BLaER1 (cell line): ENCODE measurements at regions not wholly inside any gene's neighbourhood (a gene's known extent, or its start where the extent isn't known, plus 50 kb on each side); places are given as distances from the start of the nearest gene placed in this dataset.
A peak's percentile ranks its signal among the peaks of the same experiment; 100 is the strongest.
"Not testable (repeated sequence)": the region's sequence is repeated elsewhere in the genome, so short reads cannot be mapped to it uniquely, and the experiment has no call there.

Experiments
- H3K27ac ChIP-seq: shearing (Covaris generic); formaldehyde crosslinking; 2 replicates; pipeline ENCODE4 v1.8.1; 2022
- H3K27me3 ChIP-seq: shearing (Covaris generic); formaldehyde crosslinking; 2 replicates; pipeline ENCODE4 v1.8.1; 2022
- H3K36me3 ChIP-seq: shearing (Covaris generic); formaldehyde crosslinking; 2 replicates; pipeline ENCODE4 v1.8.1; 2022
- H3K4me1 ChIP-seq: shearing (Covaris generic); formaldehyde crosslinking; 2 replicates; pipeline ENCODE4 v1.8.1; 2022
- H3K4me2 ChIP-seq: shearing (Covaris generic); formaldehyde crosslinking; 2 replicates; pipeline ENCODE4 v1.8.1; 2022
- H3K4me3 ChIP-seq: shearing (Covaris generic); formaldehyde crosslinking; 2 replicates; pipeline ENCODE4 v1.8.1; 2022
- H3K9ac ChIP-seq: shearing (Covaris generic); formaldehyde crosslinking; 2 replicates; pipeline ENCODE4 v1.8.1; 2022
- H3K9me3 ChIP-seq: shearing (Covaris generic); formaldehyde crosslinking; 2 replicates; pipeline ENCODE4 v1.8.1; 2022
- H4K20me1 ChIP-seq: shearing (Covaris generic); formaldehyde crosslinking; 2 replicates; pipeline ENCODE4 v1.8.1; 2022
- Cebpa-rat ChIP-seq: shearing (Covaris generic); IDR thresholded peaks from 2 replicates; pipeline ENCODE4 v1.8.1; 2022

DNA sequence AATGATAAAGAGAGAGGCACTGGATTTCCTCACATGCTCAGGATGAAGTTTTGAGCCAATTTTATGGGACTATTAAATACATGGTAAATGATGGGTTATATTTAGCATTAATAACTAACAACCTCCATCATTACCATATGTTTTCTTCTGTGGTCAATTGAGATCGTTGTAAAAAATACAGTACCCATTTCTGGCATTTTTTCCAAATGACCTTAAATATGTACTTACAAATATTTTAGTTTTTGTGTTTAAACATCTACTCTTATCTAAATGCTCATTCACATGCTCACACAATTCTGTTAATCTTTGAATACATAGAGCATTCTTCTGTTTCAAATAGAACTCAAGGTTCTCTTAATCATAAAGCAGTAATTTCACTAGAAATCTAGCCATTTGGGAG lies 330.0 kb upstream of the BRINP3 start:
- TF ChIP-seq Cebpa-rat, result no peak
- no peaks in the 10 kb centered on the region for H3K36me3 ChIP-seq
- no peaks in the 10 kb centered on the region for H3K4me1 ChIP-seq
- no peaks in the 10 kb centered on the region for H3K27me3 ChIP-seq
- no peak overlapping the region for H3K4me3 ChIP-seq
- H4K20me1 ChIP-seq, result no peaks in the 10 kb centered on the region
- no peaks in the 10 kb centered on the region for H3K9me3 ChIP-seq
- H3K9ac ChIP-seq, result no peak overlapping the region
- no peak overlapping the region for H3K4me2 ChIP-seq
- no peak overlapping the region for H3K27ac ChIP-seq

DNA sequence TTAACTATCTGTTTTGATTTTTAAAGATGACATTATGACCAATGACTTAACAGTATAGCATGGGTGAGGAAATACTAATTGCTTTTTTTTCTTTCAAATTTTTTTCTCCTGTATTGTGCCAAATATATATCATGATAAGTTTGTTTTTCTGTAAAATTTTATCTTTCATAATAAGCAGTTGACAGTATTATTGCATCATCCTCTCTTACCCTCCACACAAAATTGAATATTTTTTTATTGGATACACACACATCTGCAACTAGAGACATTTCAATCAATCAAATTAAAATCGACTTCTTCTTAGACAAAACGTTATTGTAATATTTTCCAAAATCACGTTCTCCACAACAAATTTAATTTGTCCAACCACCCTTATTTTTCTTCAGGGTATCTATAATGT lies 330.4 kb upstream of the BRINP3 start:
- H3K4me3 ChIP-seq, result no peak overlapping the region
- no peak overlapping the region for H3K9ac ChIP-seq
- H3K36me3 ChIP-seq, result no peaks in the 10 kb centered on the region

DNA sequence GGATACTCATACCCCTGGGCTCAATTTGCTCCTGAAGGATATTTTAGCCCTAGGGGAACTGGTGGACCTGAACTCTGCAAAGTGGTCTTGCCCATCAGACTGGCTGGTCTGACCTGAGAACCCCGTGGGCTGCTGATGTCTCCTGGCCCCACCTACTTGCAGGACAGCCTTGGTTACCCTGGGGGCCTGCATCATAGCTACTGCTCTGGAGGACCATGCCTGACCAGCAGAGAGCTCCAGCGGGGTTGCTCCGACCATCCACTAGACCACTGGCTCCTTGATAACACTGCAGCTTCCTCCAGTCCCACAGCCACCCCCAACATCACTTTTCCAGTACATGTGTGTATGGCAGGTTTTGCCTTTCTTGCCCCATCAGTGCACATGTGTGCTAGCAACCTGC lies 331.6 kb upstream of the BRINP3 start:
- H3K36me3 ChIP-seq, result no peaks in the 10 kb centered on the region
- H3K27ac ChIP-seq, result no peak overlapping the region
- H3K9ac ChIP-seq, result no peak overlapping the region
- H3K4me3 ChIP-seq, result no peak overlapping the region
- H3K27me3 ChIP-seq, result no peaks in the 10 kb centered on the region
- TF ChIP-seq Cebpa-rat, result no peak
- H4K20me1 ChIP-seq, result no peaks in the 10 kb centered on the region
- no peak overlapping the region for H3K4me2 ChIP-seq
- no peaks in the 10 kb centered on the region for H3K4me1 ChIP-seq
- H3K9me3 ChIP-seq, result no peaks in the 10 kb centered on the region

More for the DNA sequence above, 330.4 kb upstream of the BRINP3 start:
- TF ChIP-seq Cebpa-rat, result no peak
- Histone ChIP-seq H3K27me3 (no peaks in the 10 kb centered on the region), H3K4me1 (no peaks in the 10 kb centered on the region), H4K20me1 (no peaks in the 10 kb centered on the region), H3K27ac (no peak overlapping the region), H3K9me3 (no peaks in the 10 kb centered on the region), H3K4me2 (no peak overlapping the region)

DNA sequence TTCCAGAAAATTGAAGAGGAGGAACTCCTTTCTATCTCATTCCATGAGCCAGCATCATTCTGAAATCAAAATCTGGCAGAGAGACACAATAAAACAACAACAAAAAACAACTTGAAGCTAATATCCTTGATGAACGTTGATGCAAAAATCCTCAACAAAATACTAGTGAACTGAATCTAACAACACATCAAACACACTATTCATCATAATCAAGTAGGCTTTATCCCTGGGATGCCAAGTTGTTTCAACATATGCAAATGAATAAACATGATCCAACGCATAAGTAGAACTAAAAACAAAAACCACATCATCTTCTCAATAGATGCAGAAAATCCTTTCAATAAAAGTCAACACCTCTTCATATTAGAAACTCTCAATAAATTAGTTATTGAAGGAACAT lies 335.3 kb upstream of the BRINP3 start:
- Histone ChIP-seq H3K4me1 (no peaks in the 10 kb centered on the region), H4K20me1 (no peaks in the 10 kb centered on the region), H3K36me3 (no peaks in the 10 kb centered on the region), H3K9me3 (no peaks in the 10 kb centered on the region), H3K4me2 (no peak overlapping the region), H3K4me3 (no peak overlapping the region), H3K27ac (no peak overlapping the region), H3K9ac (no peak overlapping the region), H3K27me3 (no peaks in the 10 kb centered on the region)
- no peak for TF ChIP-seq Cebpa-rat

DNA sequence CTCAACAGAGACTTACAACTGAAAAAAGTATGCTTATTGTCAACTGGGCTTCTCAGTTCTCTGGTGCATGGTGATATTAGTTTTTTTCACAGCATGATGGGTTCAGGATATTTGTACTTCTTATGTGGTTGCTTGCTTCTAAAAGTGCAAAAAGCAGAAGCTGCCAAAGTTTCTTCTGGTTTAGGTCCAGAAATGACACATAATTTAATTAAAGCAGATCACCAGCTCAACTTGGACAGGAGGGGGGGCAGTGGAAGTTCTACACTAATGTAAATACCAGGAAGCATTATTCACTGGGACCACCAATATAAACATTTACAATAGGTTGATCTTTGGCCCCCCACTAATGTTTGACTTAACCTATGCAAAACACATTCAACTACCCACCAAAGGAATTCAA lies 354.8 kb upstream of the BRINP3 start:
- Histone ChIP-seq H3K4me2 (no peak overlapping the region), H3K9ac (no peak overlapping the region), H3K4me3 (no peak overlapping the region), H3K27me3 (no peaks in the 10 kb centered on the region), H3K4me1 (no peaks in the 10 kb centered on the region), H3K36me3 (no peaks in the 10 kb centered on the region), H4K20me1 (no peaks in the 10 kb centered on the region), H3K27ac (no peak overlapping the region), H3K9me3 (no peaks in the 10 kb centered on the region)
- TF ChIP-seq Cebpa-rat, result no peak

DNA sequence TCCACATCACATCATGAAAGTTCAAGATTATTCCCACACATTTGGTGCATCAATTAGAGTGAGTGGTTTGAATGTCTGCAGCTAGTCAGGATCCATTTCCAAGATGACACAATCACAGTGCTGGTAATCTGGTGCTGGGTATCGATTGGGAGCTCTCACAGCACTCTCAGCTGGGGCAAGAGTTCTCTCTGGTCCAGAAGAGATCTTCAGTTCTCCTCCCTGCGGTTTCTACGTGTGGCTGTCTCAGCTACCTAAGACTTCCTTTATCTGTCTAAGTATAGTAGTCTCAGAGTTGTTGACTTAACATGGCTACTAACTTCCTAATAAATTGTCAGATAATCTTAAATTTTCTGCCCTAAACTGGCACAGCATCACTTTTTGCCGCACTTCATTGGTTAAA lies 358.0 kb upstream of the BRINP3 start:
- no peak overlapping the region for H3K27ac ChIP-seq
- no peaks in the 10 kb centered on the region for H3K9me3 ChIP-seq
- H3K4me3 ChIP-seq, result no peak overlapping the region
- no peak overlapping the region for H3K4me2 ChIP-seq
- no peaks in the 10 kb centered on the region for H3K4me1 ChIP-seq
- no peak for TF ChIP-seq Cebpa-rat
- no peaks in the 10 kb centered on the region for H4K20me1 ChIP-seq
- H3K9ac ChIP-seq, result no peak overlapping the region
- no peaks in the 10 kb centered on the region for H3K27me3 ChIP-seq
- H3K36me3 ChIP-seq, result no peaks in the 10 kb centered on the region

DNA sequence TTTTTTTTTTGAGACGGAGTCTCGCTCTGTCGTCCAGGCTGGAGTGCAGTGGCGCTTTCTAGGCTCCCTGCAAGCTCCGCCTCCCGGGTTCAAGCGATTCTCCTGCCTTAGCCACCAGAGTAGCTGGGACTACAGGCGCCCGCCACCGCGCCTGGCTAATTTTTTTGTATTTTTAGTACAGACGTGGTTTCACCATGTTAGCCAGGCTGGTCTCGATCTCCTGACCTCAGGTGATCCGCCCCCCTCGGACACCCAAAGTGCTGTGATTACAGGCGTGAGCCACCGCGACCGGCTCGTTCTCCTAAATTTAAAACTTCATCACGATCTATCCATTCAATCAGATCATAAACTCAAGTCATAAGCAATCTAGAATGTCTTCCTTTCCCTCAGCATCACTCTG lies 359.5 kb upstream of the BRINP3 start:
- not testable (repeated sequence) for H3K4me2 ChIP-seq, H3K9ac ChIP-seq, H3K27ac ChIP-seq, H3K9me3 ChIP-seq, H3K4me3 ChIP-seq, H3K27me3 ChIP-seq, H3K36me3 ChIP-seq, H4K20me1 ChIP-seq, H3K4me1 ChIP-seq

DNA sequence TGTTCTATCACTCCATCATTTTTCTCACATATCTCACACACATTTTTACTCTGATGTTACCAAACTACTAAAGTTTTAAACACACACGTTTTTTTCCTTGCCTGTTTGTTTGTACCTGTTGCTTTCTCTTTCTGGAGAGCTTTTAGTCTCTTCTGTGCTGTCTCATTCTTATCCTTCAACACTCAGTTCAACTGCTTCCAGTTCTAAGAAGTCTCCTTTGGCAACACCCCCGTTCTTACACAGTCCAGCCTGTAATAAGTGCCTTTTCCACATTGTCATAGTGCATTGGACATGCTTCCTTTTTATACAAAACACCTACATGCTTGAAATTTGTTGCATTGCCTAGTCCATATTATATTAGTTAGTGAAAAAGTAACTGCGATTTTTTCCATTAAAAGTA lies 360.2 kb upstream of the BRINP3 start:
- Histone ChIP-seq H3K4me2 (no peak overlapping the region), H3K4me3 (no peak overlapping the region)
- no peak for TF ChIP-seq Cebpa-rat

DNA sequence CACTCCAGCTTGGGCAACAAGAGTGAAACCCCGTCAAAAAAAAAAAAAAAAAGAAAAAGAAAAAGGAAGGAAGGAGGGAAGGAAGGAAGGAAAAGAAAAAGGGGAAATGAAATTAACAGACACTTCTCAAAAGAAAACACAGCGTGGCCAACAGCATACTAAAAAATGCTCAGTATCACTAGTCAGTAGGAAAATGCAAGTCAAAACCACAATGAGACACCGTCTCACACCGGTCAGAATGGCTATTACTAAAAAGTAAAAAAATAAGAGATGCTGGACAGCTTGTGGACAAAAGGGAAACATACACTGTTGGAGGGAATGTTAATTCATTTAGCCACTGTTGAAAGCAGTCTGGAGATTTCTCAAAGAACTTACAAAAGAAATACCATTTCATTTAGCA lies 369.5 kb upstream of the BRINP3 start:
- Histone ChIP-seq H3K4me3 (no peak overlapping the region), H4K20me1 (no peaks in the 10 kb centered on the region), H3K27ac (no peak overlapping the region), H3K4me1 (peaks cover 7% of the 10 kb centered on the region), H3K36me3 (no peaks in the 10 kb centered on the region), H3K9ac (no peak overlapping the region), H3K27me3 (no peaks in the 10 kb centered on the region), H3K4me2 (peak overlapping the region; percentile 1; the same call in 1 of the 2 replicates), H3K9me3 (no peaks in the 10 kb centered on the region)
- no peak for TF ChIP-seq Cebpa-rat

More for the DNA sequence above, 360.2 kb upstream of the BRINP3 start:
- no peaks in the 10 kb centered on the region for H3K4me1 ChIP-seq
- no peak overlapping the region for H3K27ac ChIP-seq
- H4K20me1 ChIP-seq, result no peaks in the 10 kb centered on the region
- no peaks in the 10 kb centered on the region for H3K36me3 ChIP-seq
- no peaks in the 10 kb centered on the region for H3K27me3 ChIP-seq
- H3K9me3 ChIP-seq, result no peaks in the 10 kb centered on the region
- H3K9ac ChIP-seq, result no peak overlapping the region

DNA sequence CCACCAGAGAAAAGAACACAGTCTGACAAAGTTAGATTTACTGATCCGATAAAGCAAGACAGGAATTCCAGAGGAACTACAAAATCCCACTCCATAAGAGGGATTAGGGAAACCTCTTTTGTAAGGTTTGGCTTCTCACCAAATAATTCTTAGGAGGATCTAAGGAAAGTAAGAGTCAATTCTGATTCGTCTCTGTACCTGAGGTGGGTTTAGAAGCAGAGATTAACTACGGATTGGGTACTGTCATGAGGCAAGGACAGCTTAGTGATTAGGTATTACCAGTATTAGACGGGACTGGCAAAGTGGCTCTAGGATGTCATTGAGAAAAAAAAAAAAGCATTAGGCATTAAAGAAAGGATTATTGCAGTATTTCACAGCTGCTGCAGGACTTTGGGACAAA lies 371.7 kb upstream of the BRINP3 start:
- Histone ChIP-seq H3K27me3 (no peaks in the 10 kb centered on the region), H3K9ac (no peak overlapping the region), H3K4me1 (peaks cover 7% of the 10 kb centered on the region), H3K4me2 (no peak overlapping the region), H3K36me3 (no peaks in the 10 kb centered on the region), H4K20me1 (no peaks in the 10 kb centered on the region), H3K27ac (no peak overlapping the region), H3K4me3 (no peak overlapping the region), H3K9me3 (no peaks in the 10 kb centered on the region)
- no peak for TF ChIP-seq Cebpa-rat

DNA sequence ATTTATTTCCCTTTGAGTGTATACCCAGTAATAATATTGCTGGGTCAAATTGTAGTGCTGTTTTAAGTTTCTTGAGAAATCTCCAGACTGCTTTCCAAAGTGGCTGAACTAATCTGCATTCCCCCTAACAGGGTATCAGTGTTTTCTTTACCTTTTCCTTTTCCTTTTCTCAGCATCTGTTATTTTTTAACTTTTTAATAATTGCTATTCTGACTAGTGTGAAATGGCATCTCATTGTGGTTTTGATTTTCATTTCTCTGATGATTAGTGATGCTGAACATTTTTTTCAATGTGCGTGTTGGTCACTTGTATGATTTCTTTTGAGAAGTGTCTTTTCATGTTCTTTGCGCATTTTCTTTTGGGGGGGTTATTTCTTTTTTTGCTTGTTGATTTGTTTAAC lies 374.9 kb upstream of the BRINP3 start:
- H3K4me1 ChIP-seq, result no peaks in the 10 kb centered on the region
- H3K27ac ChIP-seq, result no peak overlapping the region
- H4K20me1 ChIP-seq, result no peaks in the 10 kb centered on the region
- H3K4me3 ChIP-seq, result no peak overlapping the region
- no peaks in the 10 kb centered on the region for H3K36me3 ChIP-seq
- no peaks in the 10 kb centered on the region for H3K9me3 ChIP-seq
- H3K9ac ChIP-seq, result no peak overlapping the region
- H3K27me3 ChIP-seq, result no peaks in the 10 kb centered on the region
- TF ChIP-seq Cebpa-rat, result no peak
- H3K4me2 ChIP-seq, result no peak overlapping the region
